ENCODE measurements at regions not wholly inside any gene's neighbourhood (a gene's known extent, or its start where the extent isn't known, plus 50 kb on each side); places are given as distances from the start of the nearest gene placed in this dataset.

DNA sequence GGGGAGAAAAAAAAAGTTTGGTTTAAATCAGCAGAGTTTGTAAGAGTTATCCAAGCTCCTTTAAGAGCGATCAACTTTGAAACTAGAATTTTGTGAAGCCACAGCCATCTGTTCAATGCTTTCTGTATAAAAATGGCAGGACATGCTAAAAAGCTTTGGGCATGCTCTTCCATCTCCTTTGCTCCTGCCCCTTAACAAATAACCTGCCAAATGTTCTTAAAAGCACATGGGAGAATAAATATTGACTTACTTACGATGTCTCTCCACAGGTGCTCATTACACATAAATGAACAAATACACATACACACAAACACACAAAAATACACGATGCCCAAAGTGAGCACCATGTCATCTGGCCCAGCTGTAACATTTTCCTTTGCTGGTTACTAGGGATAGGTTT is 211.8 kb upstream of the DPH6 start:
- no peaks in the 10 kb centered on the region for H3K27me3 ChIP-seq (ENCODE audit: insufficient read depth, low read length)
- no peaks in the 10 kb centered on the region for H4K20me1 ChIP-seq (ENCODE audit: insufficient read depth)
- intact Hi-C loops (cut with micrococcal nuclease) = loop anchor here (10.0 kb wide), 3 partner anchors 747 to 1377 kb away; no protein-coding TSS in a partner anchor
- H3K36me3 ChIP-seq (ENCODE audit: control insufficient read depth in 1 of 2, insufficient read depth in 2 of 2, low read length in 2 of 2) = no peaks in the 10 kb centered on the region
- H3K9me3 ChIP-seq (ENCODE audit: control insufficient read depth in 1 of 2, insufficient read depth in 1 of 2, low read depth in 1 of 2, low read length in 2 of 2) = no peaks in the 10 kb centered on the region
- no TSS peak for BruUV-seq (replicated peaks)
- RAD21 ChIA-PET (ENCODE audit: low non-redundant PET in 1 of 2, low total read pairs in 2 of 2, uncharacterized antibody in 2 of 2, unreplicated experiment in 2 of 2) = no interaction called here
- H3K9ac ChIP-seq (ENCODE audit: low read length) = no peak overlapping the region
- POLR2A ChIA-PET = no interaction called here
- TF ChIP-seq RAD21 (IDR thresholded peaks at IDR 0.05; ENCODE audit: low read depth) (no peak), FOSL1 (IDR thresholded peaks at IDR 0.05; ENCODE audit: low read depth) (no peak), EZH2 (IDR thresholded peaks at IDR 0.05) (no peak), EZH2phosphoT487 (IDR thresholded peaks at IDR 0.05; ENCODE audit: borderline replicate concordance) (no peak), SP1 (IDR thresholded peaks at IDR 0.05; ENCODE audit: low read depth) (no peak), YY1 (IDR thresholded peaks at IDR 0.05; ENCODE audit: extremely low read depth, insufficient replicate concordance, low read depth, low read length) (no peak), POLR2A (IDR thresholded peaks at IDR 0.05; ENCODE audit: borderline replicate concordance, extremely low read depth, insufficient read depth, insufficient read length) (no peak), TCF7L2 (IDR thresholded peaks at IDR 0.05; ENCODE audit: borderline replicate concordance, extremely low read depth, insufficient read depth, insufficient read length) (no peak), ELF1 (IDR thresholded peaks at IDR 0.05; ENCODE audit: borderline replicate concordance, low read depth) (no peak)
- TF ChIP-seq, protein P1, sequence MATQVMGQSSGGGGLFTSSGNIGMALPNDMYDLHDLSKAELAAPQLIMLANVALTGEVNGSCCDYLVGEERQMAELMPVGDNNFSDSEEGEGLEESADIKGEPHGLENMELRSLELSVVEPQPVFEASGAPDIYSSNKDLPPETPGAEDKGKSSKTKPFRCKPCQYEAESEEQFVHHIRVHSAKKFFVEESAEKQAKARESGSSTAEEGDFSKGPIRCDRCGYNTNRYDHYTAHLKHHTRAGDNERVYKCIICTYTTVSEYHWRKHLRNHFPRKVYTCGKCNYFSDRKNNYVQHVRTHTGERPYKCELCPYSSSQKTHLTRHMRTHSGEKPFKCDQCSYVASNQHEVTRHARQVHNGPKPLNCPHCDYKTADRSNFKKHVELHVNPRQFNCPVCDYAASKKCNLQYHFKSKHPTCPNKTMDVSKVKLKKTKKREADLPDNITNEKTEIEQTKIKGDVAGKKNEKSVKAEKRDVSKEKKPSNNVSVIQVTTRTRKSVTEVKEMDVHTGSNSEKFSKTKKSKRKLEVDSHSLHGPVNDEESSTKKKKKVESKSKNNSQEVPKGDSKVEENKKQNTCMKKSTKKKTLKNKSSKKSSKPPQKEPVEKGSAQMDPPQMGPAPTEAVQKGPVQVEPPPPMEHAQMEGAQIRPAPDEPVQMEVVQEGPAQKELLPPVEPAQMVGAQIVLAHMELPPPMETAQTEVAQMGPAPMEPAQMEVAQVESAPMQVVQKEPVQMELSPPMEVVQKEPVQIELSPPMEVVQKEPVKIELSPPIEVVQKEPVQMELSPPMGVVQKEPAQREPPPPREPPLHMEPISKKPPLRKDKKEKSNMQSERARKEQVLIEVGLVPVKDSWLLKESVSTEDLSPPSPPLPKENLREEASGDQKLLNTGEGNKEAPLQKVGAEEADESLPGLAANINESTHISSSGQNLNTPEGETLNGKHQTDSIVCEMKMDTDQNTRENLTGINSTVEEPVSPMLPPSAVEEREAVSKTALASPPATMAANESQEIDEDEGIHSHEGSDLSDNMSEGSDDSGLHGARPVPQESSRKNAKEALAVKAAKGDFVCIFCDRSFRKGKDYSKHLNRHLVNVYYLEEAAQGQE (IDR thresholded peaks at IDR 0.05; ENCODE audit: low read depth) = no peak
- TF ChIP-seq, protein P2, sequence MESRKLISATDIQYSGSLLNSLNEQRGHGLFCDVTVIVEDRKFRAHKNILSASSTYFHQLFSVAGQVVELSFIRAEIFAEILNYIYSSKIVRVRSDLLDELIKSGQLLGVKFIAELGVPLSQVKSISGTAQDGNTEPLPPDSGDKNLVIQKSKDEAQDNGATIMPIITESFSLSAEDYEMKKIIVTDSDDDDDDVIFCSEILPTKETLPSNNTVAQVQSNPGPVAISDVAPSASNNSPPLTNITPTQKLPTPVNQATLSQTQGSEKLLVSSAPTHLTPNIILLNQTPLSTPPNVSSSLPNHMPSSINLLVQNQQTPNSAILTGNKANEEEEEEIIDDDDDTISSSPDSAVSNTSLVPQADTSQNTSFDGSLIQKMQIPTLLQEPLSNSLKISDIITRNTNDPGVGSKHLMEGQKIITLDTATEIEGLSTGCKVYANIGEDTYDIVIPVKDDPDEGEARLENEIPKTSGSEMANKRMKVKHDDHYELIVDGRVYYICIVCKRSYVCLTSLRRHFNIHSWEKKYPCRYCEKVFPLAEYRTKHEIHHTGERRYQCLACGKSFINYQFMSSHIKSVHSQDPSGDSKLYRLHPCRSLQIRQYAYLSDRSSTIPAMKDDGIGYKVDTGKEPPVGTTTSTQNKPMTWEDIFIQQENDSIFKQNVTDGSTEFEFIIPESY (IDR thresholded peaks at IDR 0.05; ENCODE audit: extremely low read depth, insufficient replicate concordance, low read length) = no peak
- no peak for DNase-seq (ENCODE audit: low read depth, low spot score)
- no peak overlapping the region for H3K4me3 ChIP-seq (replicated peaks in 1 of 2; ENCODE audit: low read depth in 1 of 2, low read length in 2 of 2)
- no peak for ATAC-seq
- no peaks in the 10 kb centered on the region for H3K79me2 ChIP-seq (ENCODE audit: insufficient read depth, low read length)
- no peaks in the 10 kb centered on the region for H3K9me2 ChIP-seq (ENCODE audit: insufficient read depth)
- peaks cover 0 to 7% of the 10 kb centered on the region in 2 experiments; a peak in 1 of 4 replicates for H3K4me1 ChIP-seq (ENCODE audit: control insufficient read depth in 1 of 2, insufficient read depth in 2 of 2, low read length in 2 of 2)
- H2AFZ ChIP-seq (ENCODE audit: low read depth, low read length, poor library complexity, severe bottlenecking) = no peak overlapping the region
- CTCF ChIA-PET = no interaction called here
- no peak overlapping the region for H3K27ac ChIP-seq (ENCODE audit: low read depth, low read length)
- H3K4me2 ChIP-seq (ENCODE audit: low read length) = no peak overlapping the region

All from HCT116 (cell line).